Activated B cell treated with CpG ODN at 0.5 μM for 24 hours (primary cell): ENCODE measurements at regions not wholly inside any gene's neighbourhood (a gene's known extent, or its start where the extent isn't known, plus 50 kb on each side); places are given as distances from the start of the nearest gene placed in this dataset.

ENCODE experiments used
- ATAC-seq: fragments of 200-7000 bp; cut with Tn5 transposase; one replicate; pipeline ENCODE4 v1.10.0; 2021; ENCODE audit warnings: low read depth, mild to moderate bottlenecking, moderate library complexity
- CTCF ChIA-PET: fragments of 350-600 bp; sonication (Branson Sonifier 250); formaldehyde crosslinking; loops from one replicate; lab custom pipeline; 2021; ENCODE audit warnings: antibody characterized with exemption; lab: Charles Lee
- POLR2A ChIA-PET: fragments of 350-600 bp; sonication (Branson Sonifier 250); formaldehyde crosslinking; loops from one replicate; lab custom pipeline; 2021; ENCODE audit warnings: antibody characterized with exemption; lab: Charles Lee
- DNase-seq: peaks from one replicate; pipeline ENCODE4 v3.0.0; 2022
- H3K27ac Mint-ChIP-seq: one replicate; pipeline ENCODE4 v1.8.0; 2020; ENCODE audit warnings: mixed read lengths
- H3K27me3 Mint-ChIP-seq: one replicate; pipeline ENCODE4 v1.8.0; 2021; ENCODE audit warnings: mixed read lengths
- H3K36me3 Mint-ChIP-seq: one replicate; pipeline ENCODE4 v1.8.0; 2021; ENCODE audit warnings: low read depth, mixed read lengths
- H3K4me1 Mint-ChIP-seq: one replicate; pipeline ENCODE4 v1.8.0; 2021; ENCODE audit warnings: mixed read lengths
- H3K4me3 Mint-ChIP-seq: one replicate; pipeline ENCODE4 v1.8.0; 2020; ENCODE audit warnings: mild to moderate bottlenecking, mixed read lengths
- H3K9me3 Mint-ChIP-seq: one replicate; pipeline ENCODE4 v1.8.0; 2020; ENCODE audit warnings: mixed read lengths
- CTCF ChIP-seq: fragments of 200-600 bp; IDR thresholded peaks from one replicate; pipeline ENCODE4 v1.8.0; 2022; ENCODE audit warnings: antibody characterized with exemption, mild to moderate bottlenecking
- intact Hi-C: fragments of 100-400 bp; cut with micrococcal nuclease; formaldehyde crosslinking; loops from one replicate; pipeline ENCODE4 v1.15.1; 2024

- no peak for ATAC-seq
- ChIA-PET CTCF (no interaction called here), POLR2A (no interaction called here)
- Mint-ChIP-seq H3K27me3 (no peaks in the 10 kb centered on the region), H3K36me3 (no peaks in the 10 kb centered on the region), H3K27ac (no peak overlapping the region), H3K9me3 (peaks cover 15% of the 10 kb centered on the region), H3K4me3 (no peak overlapping the region), H3K4me1 (no peaks in the 10 kb centered on the region)
- TF ChIP-seq CTCF: no peak
- DNase-seq: no peak
- intact Hi-C loops: no loop called here
Measured at GRCh38 chr13:65768545-65768944, 1461.6 kb downstream of the PCDH9 start.

DNA sequence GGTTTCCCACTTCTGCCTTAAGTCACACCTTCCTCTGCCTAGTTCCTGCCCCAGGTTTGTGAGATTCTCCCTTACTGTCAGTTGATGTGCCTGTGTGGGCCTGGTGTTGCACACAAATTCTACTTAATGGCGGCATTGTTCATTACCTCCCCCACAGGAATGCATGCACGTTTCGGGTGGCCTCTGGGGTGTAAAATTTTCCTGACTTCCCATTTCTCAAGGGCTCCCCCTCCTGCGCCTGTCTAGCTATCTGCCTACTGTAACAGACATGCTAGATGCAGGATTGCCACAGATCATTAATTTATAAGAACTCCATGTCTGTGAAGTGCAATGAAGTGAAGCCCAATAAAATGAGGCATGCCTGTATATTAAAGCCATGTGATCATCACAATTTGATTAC is 1466.3 kb downstream of the PCDH9 start:
- intact Hi-C loops: no loop called here
- POLR2A ChIA-PET: no interaction called here
- H3K36me3 Mint-ChIP-seq: no peaks in the 10 kb centered on the region

GRCh38 chr13:65762012-65762411 is 1468.1 kb downstream of the PCDH9 start:
- ChIA-PET POLR2A (no interaction called here), CTCF (no interaction called here)
- no peaks in the 10 kb centered on the region for H3K27me3 Mint-ChIP-seq
- intact Hi-C loops: no loop called here
- no peaks in the 10 kb centered on the region for H3K4me1 Mint-ChIP-seq
- peaks cover 26% of the 10 kb centered on the region for H3K9me3 Mint-ChIP-seq
- H3K27ac Mint-ChIP-seq: no peak overlapping the region
- H3K36me3 Mint-ChIP-seq: no peaks in the 10 kb centered on the region
- H3K4me3 Mint-ChIP-seq: no peak overlapping the region
- ATAC-seq (no peak), DNase-seq (no peak)
- TF ChIP-seq CTCF: no peak

More for the DNA sequence above, 1466.3 kb downstream of the PCDH9 start:
- TF ChIP-seq CTCF: no peak
- CTCF ChIA-PET: no interaction called here
- H3K27me3 Mint-ChIP-seq: no peaks in the 10 kb centered on the region
- peaks cover 14% of the 10 kb centered on the region for H3K9me3 Mint-ChIP-seq
- no peak for DNase-seq
- ATAC-seq: no peak
- H3K4me3 Mint-ChIP-seq: no peak overlapping the region
- no peaks in the 10 kb centered on the region for H3K4me1 Mint-ChIP-seq
- no peak overlapping the region for H3K27ac Mint-ChIP-seq

DNA sequence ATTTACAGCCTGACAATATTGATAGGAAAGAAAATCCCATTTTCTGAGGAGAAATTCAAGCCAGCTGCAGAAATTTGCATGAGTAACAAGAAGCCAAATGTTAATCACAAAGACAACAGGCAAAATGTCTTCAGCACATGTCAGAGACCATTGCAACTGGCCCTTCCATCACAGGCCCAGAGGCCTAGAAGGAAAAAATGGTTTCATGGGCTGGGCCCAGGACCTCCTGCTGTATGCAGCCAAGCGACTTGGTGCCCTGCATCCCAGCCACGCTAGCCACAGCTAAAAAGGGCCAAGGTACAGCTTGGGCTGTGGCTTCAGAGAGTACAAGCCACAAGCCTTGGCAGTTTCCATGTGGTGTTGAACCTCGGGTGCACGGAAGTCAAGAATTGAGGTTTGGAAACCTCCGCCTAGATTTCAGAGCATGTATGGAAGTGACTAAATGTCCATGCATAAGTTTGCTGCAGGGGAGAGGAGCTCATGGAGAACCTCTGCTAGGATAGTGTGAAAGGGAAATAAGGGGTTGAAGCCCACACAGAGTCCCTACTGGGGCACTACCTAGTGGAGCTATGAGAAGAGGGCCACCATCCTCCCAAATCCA is 1474.0 kb downstream of the PCDH9 start:
- intact Hi-C loops: no loop called here
- Mint-ChIP-seq H3K9me3 (peaks cover 23% of the 10 kb centered on the region), H3K4me3 (no peak overlapping the region), H3K27ac (no peak overlapping the region), H3K36me3 (no peaks in the 10 kb centered on the region), H3K27me3 (no peaks in the 10 kb centered on the region), H3K4me1 (no peaks in the 10 kb centered on the region)
- CTCF ChIA-PET: no interaction called here
- DNase-seq: no peak
- POLR2A ChIA-PET: no interaction called here
- TF ChIP-seq CTCF: no peak
- ATAC-seq: no peak

GRCh38 chr13:65748227-65748626 is 1481.9 kb downstream of the PCDH9 start:
- Mint-ChIP-seq H3K27ac (no peak overlapping the region), H3K9me3 (peaks cover 9% of the 10 kb centered on the region), H3K27me3 (no peaks in the 10 kb centered on the region), H3K4me3 (no peak overlapping the region), H3K4me1 (no peaks in the 10 kb centered on the region), H3K36me3 (no peaks in the 10 kb centered on the region)
- POLR2A ChIA-PET: no interaction called here
- no peak for DNase-seq
- ATAC-seq: no peak
- intact Hi-C loops: no loop called here
- CTCF ChIA-PET: no interaction called here
- no peak for TF ChIP-seq CTCF
